ENCODE measurements at regions not wholly inside any gene's neighbourhood (a gene's known extent, or its start where the extent isn't known, plus 50 kb on each side); places are given as distances from the start of the nearest gene placed in this dataset.

GRCh38 chr9:129509533-129509928, 111.4 kb downstream of the C9orf50 start:
- DNase-seq (ENCODE audit: low read depth in 1 of 2, low spot score in 1 of 2), result no peak
- Histone ChIP-seq H3K4me3 (replicated peaks; ENCODE audit: insufficient read depth, low read length) (no peak overlapping the region), H3K27ac (replicated peaks) (no peak overlapping the region), H3K27me3 (ENCODE audit: insufficient read depth, poor library complexity, severe bottlenecking) (no peaks in the 10 kb centered on the region)
- TF ChIP-seq SPI1 (IDR thresholded peaks at IDR 0.05; ENCODE audit: borderline replicate concordance, low read depth), result no peak
- TF ChIP-seq REST (IDR thresholded peaks at IDR 0.05; ENCODE audit: insufficient replicate concordance, low read depth), result no peak
- no peak for TF ChIP-seq GABPA (IDR thresholded peaks at IDR 0.05; ENCODE audit: low read depth)
- no peak for TF ChIP-seq CTCF (IDR thresholded peaks at IDR 0.05; ENCODE audit: insufficient read depth, low read length)
- TF ChIP-seq POLR2AphosphoS5 (IDR thresholded peaks at IDR 0.05; ENCODE audit: low read depth), result no peak

- Histone ChIP-seq H3K27ac (replicated peaks) (no peak overlapping the region), H3K4me3 (replicated peaks; ENCODE audit: insufficient read depth, low read length) (no peak overlapping the region), H3K27me3 (ENCODE audit: insufficient read depth, poor library complexity, severe bottlenecking) (no peaks in the 10 kb centered on the region)
- TF ChIP-seq GABPA (IDR thresholded peaks at IDR 0.05; ENCODE audit: low read depth) (no peak), CTCF (IDR thresholded peaks at IDR 0.05; ENCODE audit: insufficient read depth, low read length) (no peak)
- no peak for DNase-seq (ENCODE audit: low read depth in 1 of 2, low spot score in 1 of 2)
Measured at GRCh38 chr9:129507805-129508204, 113.1 kb downstream of the C9orf50 start.

DNA sequence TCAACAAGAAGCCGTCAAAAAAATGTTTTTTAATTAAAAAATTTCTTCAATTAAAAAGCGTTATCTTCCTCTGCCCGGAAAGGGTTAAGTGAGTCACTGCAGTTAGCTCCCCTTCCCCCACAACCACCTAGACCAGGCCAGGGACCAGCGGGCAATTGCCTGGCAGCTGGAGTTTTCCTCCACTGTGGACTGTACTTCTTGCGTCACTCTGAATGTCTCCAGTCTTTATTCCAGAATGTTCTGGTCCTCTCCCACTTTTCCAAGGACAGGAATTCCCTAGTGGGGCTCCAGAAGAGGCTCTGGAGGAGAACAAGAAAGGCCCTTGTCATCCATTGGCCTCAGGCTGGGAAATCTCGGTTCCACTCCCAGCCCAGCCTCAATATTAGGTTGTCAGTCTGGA, 114.0 kb downstream of the C9orf50 start:
- H3K27me3 ChIP-seq (ENCODE audit: insufficient read depth, poor library complexity, severe bottlenecking), result no peaks in the 10 kb centered on the region
- H3K27ac ChIP-seq (replicated peaks), result no peak overlapping the region
- no peak for TF ChIP-seq REST (IDR thresholded peaks at IDR 0.05; ENCODE audit: insufficient replicate concordance, low read depth)
- no peak for TF ChIP-seq GABPA (IDR thresholded peaks at IDR 0.05; ENCODE audit: low read depth)
- no peak for TF ChIP-seq SPI1 (IDR thresholded peaks at IDR 0.05; ENCODE audit: borderline replicate concordance, low read depth)
- TF ChIP-seq POLR2AphosphoS5 (IDR thresholded peaks at IDR 0.05; ENCODE audit: low read depth), result no peak
- TF ChIP-seq CTCF (IDR thresholded peaks at IDR 0.05; ENCODE audit: insufficient read depth, low read length), result no peak
- no peak overlapping the region for H3K4me3 ChIP-seq (replicated peaks; ENCODE audit: insufficient read depth, low read length)
- DNase-seq (ENCODE audit: low read depth in 1 of 2, low spot score in 1 of 2), result no peak

- Histone ChIP-seq H3K27me3 (ENCODE audit: insufficient read depth, poor library complexity, severe bottlenecking) (no peaks in the 10 kb centered on the region), H3K4me3 (replicated peaks; ENCODE audit: insufficient read depth, low read length) (no peak overlapping the region), H3K27ac (replicated peaks) (no peak overlapping the region)
- no peak for DNase-seq (ENCODE audit: low read depth in 1 of 2, low spot score in 1 of 2)
- TF ChIP-seq REST (IDR thresholded peaks at IDR 0.05; ENCODE audit: insufficient replicate concordance, low read depth) (no peak), GABPA (IDR thresholded peaks at IDR 0.05; ENCODE audit: low read depth) (no peak), POLR2AphosphoS5 (IDR thresholded peaks at IDR 0.05; ENCODE audit: low read depth) (no peak), CTCF (IDR thresholded peaks at IDR 0.05; ENCODE audit: insufficient read depth, low read length) (no peak)
Measured at GRCh38 chr9:129506041-129506440, 114.9 kb downstream of the C9orf50 start.

All from HL-60 (cell line).